IMR-90 (cell line): ENCODE measurements at regions not wholly inside any gene's neighbourhood (a gene's known extent, or its start where the extent isn't known, plus 50 kb on each side); places are given as distances from the start of the nearest gene placed in this dataset.

Experiments
- ATAC-seq: fragments of 200-7000 bp; cut with Tn5 transposase; 2 replicates; pipeline ENCODE4 v1.9.1; 2020; ENCODE audit warnings: low read depth, mild to moderate bottlenecking, moderate library complexity
- BruUV-seq: library from RNA; stranded (reverse); fragments of 400-500 nt; replicated peaks from 2 replicates; lab custom pipeline; 2021; lab: Mats Ljungman, UMichigan
- CTCF ChIA-PET: fragments of 300-600 bp; formaldehyde crosslinking; extraction: SDS; loops from one replicate; lab custom pipeline; 2021; ENCODE audit warnings: antibody characterized with exemption; lab: Yijun Ruan, JAX
- POLR2A ChIA-PET: fragments of 300-600 bp; sonication (Branson Sonifier 250); formaldehyde crosslinking; loops from one replicate; lab custom pipeline; 2022; ENCODE audit warnings: antibody characterized with exemption; ENCODE audit not compliant: unreplicated experiment; lab: Charles Lee
- DNase-seq: peaks from one replicate; pipeline ENCODE4 v3.0.0; 2013
- H2AFZ ChIP-seq: replicated peaks from 2 replicates; pipeline ENCODE3; 2013; ENCODE audit warnings: low read length, mild to moderate bottlenecking; ENCODE audit not compliant: poor library complexity
- H2AK5ac ChIP-seq: 2 replicates; pipeline ENCODE4 v1.6.1; 2013; ENCODE audit warnings: low read depth, low read length, inconsistent platforms
- H2AK9ac ChIP-seq: replicated peaks from 2 replicates; pipeline ENCODE3; 2013; ENCODE audit warnings: mild to moderate bottlenecking, low read depth, low read length, moderate library complexity; ENCODE audit not compliant: poor library complexity
- H2BK120ac ChIP-seq: 2 replicates; pipeline ENCODE4 v1.6.1; 2013; ENCODE audit warnings: low read depth, low read length, inconsistent platforms
- H2BK15ac ChIP-seq: 3 replicates; pipeline ENCODE4 v1.6.1; 2013; ENCODE audit warnings: low read depth, low read length, inconsistent platforms
- H2BK20ac ChIP-seq: 2 replicates; pipeline ENCODE4 v1.6.1; 2013; ENCODE audit warnings: low read depth, mild to moderate bottlenecking, inconsistent platforms, low read length, moderate library complexity
- H2BK5ac ChIP-seq: 2 replicates; pipeline ENCODE4 v1.6.1; 2013; ENCODE audit warnings: mild to moderate bottlenecking, low read depth, low read length, inconsistent platforms; ENCODE audit not compliant: poor library complexity, severe bottlenecking
- H3K14ac ChIP-seq: replicated peaks from 2 replicates; pipeline ENCODE4 v1.6.1; 2013; ENCODE audit warnings: low read depth, low read length, inconsistent platforms
- H3K18ac ChIP-seq: 2 replicates; pipeline ENCODE4 v1.6.1; 2013; ENCODE audit warnings: low read depth, low read length, control low read depth
- H3K23ac ChIP-seq: 2 replicates; pipeline ENCODE4 v1.6.1; 2013; ENCODE audit warnings: low read depth, low read length, inconsistent platforms
- H3K27ac ChIP-seq: 2 replicates; pipeline ENCODE4 v1.5.1; 2013; ENCODE audit warnings: mild to moderate bottlenecking, control low read depth, low read length; ENCODE audit not compliant: insufficient read depth
- H3K27me3 ChIP-seq: 2 replicates; pipeline ENCODE4 v1.6.1; 2013; ENCODE audit warnings: low read length; ENCODE audit not compliant: control insufficient read depth, insufficient read depth
- H3K36me3 ChIP-seq: 2 replicates; pipeline ENCODE4 v1.6.1; 2013; ENCODE audit warnings: low read length, mixed read lengths; ENCODE audit not compliant: control insufficient read depth, insufficient read depth
- H3K4ac ChIP-seq: 2 replicates; pipeline ENCODE4 v1.6.1; 2013; ENCODE audit warnings: low read depth, low read length, inconsistent platforms
- H3K4me1 ChIP-seq: 2 replicates; pipeline ENCODE4 v1.6.1; 2013; ENCODE audit warnings: low read length, mixed read lengths; ENCODE audit not compliant: control insufficient read depth, insufficient read depth
- H3K4me2 ChIP-seq: 2 replicates; pipeline ENCODE4 v1.6.1; 2013; ENCODE audit warnings: low read depth, mild to moderate bottlenecking, control low read depth, low read length, moderate library complexity
- H3K4me3 ChIP-seq: 2 replicates; pipeline ENCODE4 v1.5.1; 2013; ENCODE audit warnings: low read depth, mild to moderate bottlenecking, control low read depth, low read length, moderate library complexity; ENCODE audit not compliant: insufficient read depth
- H3K56ac ChIP-seq: 2 replicates; pipeline ENCODE4 v1.6.1; 2013; ENCODE audit warnings: low read length, inconsistent platforms; ENCODE audit not compliant: insufficient read depth; ENCODE audit errors: extremely low read depth
- H3K79me1 ChIP-seq, 2 experiments: 2 replicates each; pipeline ENCODE4 v1.6.1; 2013; ENCODE audit warnings: low read length in 2 of 2, inconsistent platforms in 1 of 2, low read depth in 1 of 2
- H3K9ac ChIP-seq: 2 replicates; pipeline ENCODE4 v1.6.1; 2013; ENCODE audit warnings: low read depth, low read length, control low read depth
- H3K9me1 ChIP-seq: 2 replicates; pipeline ENCODE4 v1.6.1; 2013; ENCODE audit warnings: low read length, inconsistent platforms; ENCODE audit not compliant: insufficient read depth
- H3K9me3 ChIP-seq: 2 replicates; pipeline ENCODE4 v1.6.1; 2013; ENCODE audit warnings: low read length; ENCODE audit not compliant: control insufficient read depth, insufficient read depth
- H4K20me1 ChIP-seq: 2 replicates; pipeline ENCODE4 v1.6.1; 2013; ENCODE audit warnings: low read length, inconsistent platforms; ENCODE audit not compliant: insufficient read depth
- H4K5ac ChIP-seq: 2 replicates; pipeline ENCODE4 v1.6.1; 2013; ENCODE audit warnings: mild to moderate bottlenecking, low read depth, low read length, control low read depth
- H4K8ac ChIP-seq, 2 experiments: 2 replicates each; pipeline ENCODE4 v1.6.1; 2013; ENCODE audit warnings: low read depth in 2 of 2, low read length in 2 of 2, control low read depth in 1 of 2, inconsistent platforms in 1 of 2
- H4K91ac ChIP-seq: 2 replicates; pipeline ENCODE4 v1.6.1; 2013; ENCODE audit warnings: low read depth, low read length, inconsistent platforms; ENCODE audit not compliant: insufficient read depth
- CEBPB ChIP-seq: IDR thresholded peaks from 2 replicates; pipeline ENCODE4 v1.6.1; 2012; ENCODE audit warnings: low read depth, low read length, improper control_type of control experiment
- CHD1 ChIP-seq: IDR thresholded peaks from 2 replicates; pipeline ENCODE4 v1.6.1; 2012; ENCODE audit warnings: low read depth, low read length, improper control_type of control experiment
- ELK1 ChIP-seq: fragments of 150-350 bp; IDR thresholded peaks from 2 replicates; pipeline ENCODE4 v1.6.1; 2016; ENCODE audit warnings: low read depth, mild to moderate bottlenecking, low read length, moderate library complexity, borderline replicate concordance
- MAFK ChIP-seq: IDR thresholded peaks from 2 replicates; pipeline ENCODE4 v1.6.1; 2012; ENCODE audit warnings: low read depth, low read length, improper control_type of control experiment
- MXI1 ChIP-seq: IDR thresholded peaks from 2 replicates; pipeline ENCODE4 v1.6.1; 2012; ENCODE audit warnings: low read depth, mild to moderate bottlenecking, low read length, moderate library complexity, borderline replicate concordance
- RAD21 ChIP-seq: IDR thresholded peaks from 2 replicates; pipeline ENCODE4 v1.6.1; 2012; ENCODE audit warnings: low read length, improper control_type of control experiment
- RCOR1 ChIP-seq: IDR thresholded peaks from 2 replicates; pipeline ENCODE4 v1.6.1; 2012; ENCODE audit warnings: mild to moderate bottlenecking, low read length, improper control_type of control experiment; ENCODE audit not compliant: insufficient replicate concordance
- RFX5 ChIP-seq: IDR thresholded peaks from 2 replicates; pipeline ENCODE4 v1.8.0; 2012; ENCODE audit warnings: low read depth, mild to moderate bottlenecking, low read length, moderate library complexity
- SMC3 ChIP-seq: fragments of 150-350 bp; IDR thresholded peaks from 2 replicates; pipeline ENCODE4 v1.6.1; 2016; ENCODE audit warnings: low read depth, mild to moderate bottlenecking, antibody characterized with exemption, low read length, moderate library complexity
- USF2 ChIP-seq: fragments of 150-350 bp; IDR thresholded peaks from 2 replicates; pipeline ENCODE4 v1.6.1; 2017; ENCODE audit warnings: mild to moderate bottlenecking, antibody characterized with exemption, low read length, low read depth
- WGBS, 2 experiments: methylation state at CpG; one replicate each; pipeline versions ENCODE4 v1.1.5 to v1.1.7; 2013; ENCODE audit warnings: missing lambda C conversion rate in 2 of 2; ENCODE audit not compliant: insufficient read length in 1 of 2; ENCODE audit errors: extremely low coverage in 2 of 2; 5-methylcytosine and 5-hydroxymethylcytosine counted together
- dilution Hi-C: fragments of 300-500 bp; cut with HindIII; formaldehyde crosslinking; loops from one replicate; pipeline ENCODE4 v1.14.3; 2018; ENCODE audit warnings: low sequenced_read_pairs; ENCODE audit not compliant: unreplicated experiment
- in situ Hi-C: fragments of 300-500 bp; cut with MboI; formaldehyde crosslinking; loops from 3 replicates; pipeline ENCODE4 v1.14.3; 2019; ENCODE audit warnings: low sequenced_read_pairs, inconsistent platforms, mixed read lengths
- intact Hi-C: fragments of 100-400 bp; cut with micrococcal nuclease; formaldehyde crosslinking; loops from 2 replicates; pipeline ENCODE4 v1.10.0; 2022
- TF ChIP-seq, protein P1 (sequence below): conservative IDR thresholded peaks from 2 replicates; pipeline ENCODE4 v1.5.1; 2012; ENCODE audit warnings: mild to moderate bottlenecking, low read depth, low read length, improper control_type of control experiment

- dilution Hi-C loops: no loop called here
Observed at GRCh38 chr17:36743130-36743529, 141.7 kb downstream of the MRM1 start.

More at GRCh38 chr17:36743130-36743529, 141.7 kb downstream of the MRM1 start:
- no CpG with 5 or more reads among the region's 7 CpGs for whole genome bisulfite sequencing, 2 experiments
- Histone ChIP-seq H2BK15ac (no peak overlapping the region), H3K9me3 (no peaks in the 10 kb centered on the region), H4K8ac (no peak overlapping the region), H3K4me1 (no peaks in the 10 kb centered on the region), H3K4me2 (no peak overlapping the region), H3K27me3 (peaks cover 9% of the 10 kb centered on the region), H3K27ac (no peak overlapping the region), H4K91ac (no peak overlapping the region), H3K14ac (no peak overlapping the region), H2AK9ac (no peak overlapping the region), H3K9me1 (no peaks in the 10 kb centered on the region), H3K18ac (no peak overlapping the region), H3K79me1 (no peaks in the 10 kb centered on the region), H2BK120ac (no peak overlapping the region), H2AK5ac (no peak overlapping the region), H3K4me3 (no peak overlapping the region), H3K36me3 (no peaks in the 10 kb centered on the region), H4K5ac (no peak overlapping the region), H2AFZ (no peak overlapping the region), H2BK20ac (no peak overlapping the region), H4K20me1 (no peaks in the 10 kb centered on the region), H3K9ac (no peak overlapping the region), H3K4ac (no peak overlapping the region), H3K23ac (no peak overlapping the region), H3K56ac (no peak overlapping the region), H2BK5ac (no peak overlapping the region)
- POLR2A ChIA-PET: no interaction called here
- intact Hi-C loops (no loop called here), in situ Hi-C loops (no loop called here)
- ATAC-seq (no peak), DNase-seq (no peak)
- TF ChIP-seq RCOR1: no peak
- no peak for TF ChIP-seq RAD21
- no peak for TF ChIP-seq MAFK
- TF ChIP-seq USF2: no peak
- TF ChIP-seq SMC3: no peak
- no peak for TF ChIP-seq ELK1
- no peak for TF ChIP-seq RFX5
- TF ChIP-seq MXI1: no peak
- TF ChIP-seq CEBPB: no peak
- TF ChIP-seq CHD1: no peak
- TF ChIP-seq, protein P1, sequence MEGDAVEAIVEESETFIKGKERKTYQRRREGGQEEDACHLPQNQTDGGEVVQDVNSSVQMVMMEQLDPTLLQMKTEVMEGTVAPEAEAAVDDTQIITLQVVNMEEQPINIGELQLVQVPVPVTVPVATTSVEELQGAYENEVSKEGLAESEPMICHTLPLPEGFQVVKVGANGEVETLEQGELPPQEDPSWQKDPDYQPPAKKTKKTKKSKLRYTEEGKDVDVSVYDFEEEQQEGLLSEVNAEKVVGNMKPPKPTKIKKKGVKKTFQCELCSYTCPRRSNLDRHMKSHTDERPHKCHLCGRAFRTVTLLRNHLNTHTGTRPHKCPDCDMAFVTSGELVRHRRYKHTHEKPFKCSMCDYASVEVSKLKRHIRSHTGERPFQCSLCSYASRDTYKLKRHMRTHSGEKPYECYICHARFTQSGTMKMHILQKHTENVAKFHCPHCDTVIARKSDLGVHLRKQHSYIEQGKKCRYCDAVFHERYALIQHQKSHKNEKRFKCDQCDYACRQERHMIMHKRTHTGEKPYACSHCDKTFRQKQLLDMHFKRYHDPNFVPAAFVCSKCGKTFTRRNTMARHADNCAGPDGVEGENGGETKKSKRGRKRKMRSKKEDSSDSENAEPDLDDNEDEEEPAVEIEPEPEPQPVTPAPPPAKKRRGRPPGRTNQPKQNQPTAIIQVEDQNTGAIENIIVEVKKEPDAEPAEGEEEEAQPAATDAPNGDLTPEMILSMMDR: no peak
- CTCF ChIA-PET: no interaction called here
- no TSS peak for BruUV-seq
